ENCODE measurements at regions not wholly inside any gene's neighbourhood (a gene's known extent, or its start where the extent isn't known, plus 50 kb on each side); places are given as distances from the start of the nearest gene placed in this dataset.

DNA sequence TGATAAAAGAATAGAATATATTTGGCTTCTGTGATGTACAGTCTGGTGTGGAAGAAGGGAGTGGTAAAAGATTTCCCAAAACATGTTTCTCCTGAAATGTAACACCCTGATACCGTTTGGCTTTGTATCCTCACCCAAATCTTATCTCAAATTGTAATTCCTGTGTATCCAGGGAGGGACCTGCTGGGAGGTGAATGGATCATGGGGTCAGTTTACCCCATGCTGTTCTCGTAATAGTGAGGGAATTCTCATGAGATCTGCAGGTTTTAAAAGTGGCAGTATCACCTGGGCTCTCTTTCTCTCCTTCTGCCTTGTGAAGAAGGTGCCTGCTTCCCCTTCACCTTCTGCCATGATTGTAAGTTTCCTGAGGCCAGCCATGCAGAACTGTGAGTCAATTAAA lies 1070.8 kb downstream of the IGSF11 start:
- Histone ChIP-seq H3K79me2 (ENCODE audit: insufficient read depth, low read length) (no peaks in the 10 kb centered on the region), H3K36me3 (ENCODE audit: insufficient read depth, low read length) (no peaks in the 10 kb centered on the region), H3K4me1 (ENCODE audit: insufficient read depth, low read length) (no peaks in the 10 kb centered on the region), H2AFZ (ENCODE audit: low read depth, low read length) (no peak overlapping the region), H3K9ac (ENCODE audit: low read length) (no peak overlapping the region), H4K20me1 (ENCODE audit: insufficient read depth, low read length) (no peaks in the 10 kb centered on the region), H3K27me3 (ENCODE audit: insufficient read depth, low read length) (no peaks in the 10 kb centered on the region), H3K9me3 (ENCODE audit: insufficient read depth, low read depth, low read length) (no peaks in the 10 kb centered on the region), H3K4me3 (ENCODE audit: insufficient read depth, low read depth, low read length) (no peak overlapping the region), H3K4me2 (ENCODE audit: low read length) (no peak overlapping the region), H3K27ac (ENCODE audit: low read depth, low read length) (no peak overlapping the region)
- Mint-ChIP-seq H3K4me1 (ENCODE audit: low read depth, unreplicated experiment) (peaks cover 2% of the 10 kb centered on the region), H3K9me3 (ENCODE audit: unreplicated experiment) (no peaks in the 10 kb centered on the region), H3K27me3 (ENCODE audit: low read depth, unreplicated experiment) (peaks cover 3% of the 10 kb centered on the region), H3K27ac (ENCODE audit: unreplicated experiment) (no peak overlapping the region), H3K4me3 (ENCODE audit: unreplicated experiment) (no peak overlapping the region), H3K36me3 (ENCODE audit: low read depth, unreplicated experiment) (no peaks in the 10 kb centered on the region)
- FAIRE-seq (no peak), DNase-seq (ENCODE audit: low read depth) (no peak)
- no peak for TF ChIP-seq EZH2 (IDR thresholded peaks at IDR 0.05; ENCODE audit: insufficient read depth, low read length)
- TF ChIP-seq, protein P1, sequence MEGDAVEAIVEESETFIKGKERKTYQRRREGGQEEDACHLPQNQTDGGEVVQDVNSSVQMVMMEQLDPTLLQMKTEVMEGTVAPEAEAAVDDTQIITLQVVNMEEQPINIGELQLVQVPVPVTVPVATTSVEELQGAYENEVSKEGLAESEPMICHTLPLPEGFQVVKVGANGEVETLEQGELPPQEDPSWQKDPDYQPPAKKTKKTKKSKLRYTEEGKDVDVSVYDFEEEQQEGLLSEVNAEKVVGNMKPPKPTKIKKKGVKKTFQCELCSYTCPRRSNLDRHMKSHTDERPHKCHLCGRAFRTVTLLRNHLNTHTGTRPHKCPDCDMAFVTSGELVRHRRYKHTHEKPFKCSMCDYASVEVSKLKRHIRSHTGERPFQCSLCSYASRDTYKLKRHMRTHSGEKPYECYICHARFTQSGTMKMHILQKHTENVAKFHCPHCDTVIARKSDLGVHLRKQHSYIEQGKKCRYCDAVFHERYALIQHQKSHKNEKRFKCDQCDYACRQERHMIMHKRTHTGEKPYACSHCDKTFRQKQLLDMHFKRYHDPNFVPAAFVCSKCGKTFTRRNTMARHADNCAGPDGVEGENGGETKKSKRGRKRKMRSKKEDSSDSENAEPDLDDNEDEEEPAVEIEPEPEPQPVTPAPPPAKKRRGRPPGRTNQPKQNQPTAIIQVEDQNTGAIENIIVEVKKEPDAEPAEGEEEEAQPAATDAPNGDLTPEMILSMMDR (IDR thresholded peaks at IDR 0.05; ENCODE audit: insufficient read depth, low read depth, low read length), result no peak

DNA sequence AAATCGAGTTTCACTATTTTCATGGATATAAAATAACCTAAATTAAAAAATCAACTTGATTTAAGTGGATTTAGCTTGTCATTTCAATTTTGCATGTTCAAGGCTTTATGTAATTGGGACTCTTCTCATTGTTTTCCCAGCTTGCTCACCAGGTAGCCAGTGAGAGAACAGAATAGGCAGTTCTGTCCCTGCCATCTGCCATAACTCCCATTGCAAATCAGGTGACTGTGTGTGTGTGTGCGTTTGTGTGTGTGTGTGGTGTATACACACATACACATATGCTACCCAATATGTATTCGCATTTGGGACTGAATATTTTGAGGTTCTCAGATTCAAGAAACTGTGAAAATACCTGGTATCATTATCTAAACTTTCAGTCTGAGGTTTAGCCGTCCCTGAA lies 1069.8 kb downstream of the IGSF11 start:
- Histone ChIP-seq H2AFZ (ENCODE audit: low read depth, low read length) (no peak overlapping the region), H4K20me1 (ENCODE audit: insufficient read depth, low read length) (no peaks in the 10 kb centered on the region), H3K4me1 (ENCODE audit: insufficient read depth, low read length) (no peaks in the 10 kb centered on the region), H3K9ac (ENCODE audit: low read length) (no peak overlapping the region), H3K36me3 (ENCODE audit: insufficient read depth, low read length) (no peaks in the 10 kb centered on the region), H3K79me2 (ENCODE audit: insufficient read depth, low read length) (no peaks in the 10 kb centered on the region), H3K27ac (ENCODE audit: low read depth, low read length) (no peak overlapping the region), H3K4me2 (ENCODE audit: low read length) (no peak overlapping the region), H3K4me3 (ENCODE audit: insufficient read depth, low read depth, low read length) (no peak overlapping the region), H3K27me3 (ENCODE audit: insufficient read depth, low read length) (no peaks in the 10 kb centered on the region), H3K9me3 (ENCODE audit: insufficient read depth, low read depth, low read length) (no peaks in the 10 kb centered on the region)
- no peaks in the 10 kb centered on the region for H3K36me3 Mint-ChIP-seq (ENCODE audit: low read depth, unreplicated experiment)
- no peak overlapping the region for H3K4me3 Mint-ChIP-seq (ENCODE audit: unreplicated experiment)
- TF ChIP-seq, protein P1 (IDR thresholded peaks at IDR 0.05; ENCODE audit: insufficient read depth, low read depth, low read length), result no peak
- TF ChIP-seq EZH2 (IDR thresholded peaks at IDR 0.05; ENCODE audit: insufficient read depth, low read length), result no peak
- DNase-seq (ENCODE audit: low read depth) (no peak), FAIRE-seq (no peak)
- H3K4me1 Mint-ChIP-seq (ENCODE audit: low read depth, unreplicated experiment), result peaks cover 2% of the 10 kb centered on the region
- no peak overlapping the region for H3K27ac Mint-ChIP-seq (ENCODE audit: unreplicated experiment)
- peaks cover 3% of the 10 kb centered on the region for H3K27me3 Mint-ChIP-seq (ENCODE audit: low read depth, unreplicated experiment)
- H3K9me3 Mint-ChIP-seq (ENCODE audit: unreplicated experiment), result no peaks in the 10 kb centered on the region

DNA sequence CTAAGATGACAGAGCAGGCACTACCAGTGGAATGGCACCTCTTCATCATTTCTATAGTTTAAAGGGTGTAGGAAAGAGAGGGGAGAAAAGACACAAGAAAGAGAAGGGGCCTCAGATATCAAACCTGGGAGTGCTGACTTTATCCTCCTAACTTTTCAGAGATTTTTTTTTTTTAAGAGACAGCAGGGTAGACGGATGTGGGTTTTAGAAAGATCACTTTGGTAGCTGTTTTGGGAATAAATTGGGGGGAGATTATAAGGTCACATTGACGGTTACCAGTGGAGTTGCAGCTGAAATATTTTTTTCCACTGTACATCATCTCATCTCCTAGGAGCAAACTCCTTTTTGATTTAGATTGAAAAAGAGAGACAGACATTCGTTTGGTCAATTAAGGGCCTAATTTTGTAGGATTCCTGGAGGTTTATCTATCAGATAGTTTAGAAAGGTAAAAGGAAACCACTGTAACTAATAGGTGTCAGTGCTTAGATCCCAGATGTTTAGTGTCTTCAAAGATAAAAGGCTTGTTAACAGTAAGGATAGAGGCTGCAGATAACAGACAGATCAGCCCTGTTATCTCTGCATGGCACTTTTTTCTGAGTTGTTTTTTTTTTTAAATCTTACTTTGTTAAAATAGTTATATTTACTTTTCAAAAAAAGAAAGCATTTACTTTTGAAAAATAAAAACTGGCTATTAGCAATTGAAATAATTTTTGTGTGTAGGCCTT lies 1057.0 kb downstream of the IGSF11 start:
- no peaks in the 10 kb centered on the region for H4K20me1 ChIP-seq (ENCODE audit: insufficient read depth, low read length)
- DNase-seq (ENCODE audit: low read depth), result no peak
- no peak for FAIRE-seq
- H3K27me3 ChIP-seq (ENCODE audit: insufficient read depth, low read length), result no peaks in the 10 kb centered on the region
- Mint-ChIP-seq H3K4me3 (ENCODE audit: unreplicated experiment) (no peak overlapping the region), H3K9me3 (ENCODE audit: unreplicated experiment) (no peaks in the 10 kb centered on the region), H3K27me3 (ENCODE audit: low read depth, unreplicated experiment) (no peaks in the 10 kb centered on the region), H3K4me1 (ENCODE audit: low read depth, unreplicated experiment) (peaks cover 3% of the 10 kb centered on the region), H3K36me3 (ENCODE audit: low read depth, unreplicated experiment) (no peaks in the 10 kb centered on the region), H3K27ac (ENCODE audit: unreplicated experiment) (no peak overlapping the region)
- H3K9me3 ChIP-seq (ENCODE audit: insufficient read depth, low read depth, low read length), result no peaks in the 10 kb centered on the region
- H3K4me1 ChIP-seq (ENCODE audit: insufficient read depth, low read length), result no peaks in the 10 kb centered on the region
- no peak overlapping the region for H2AFZ ChIP-seq (ENCODE audit: low read depth, low read length)
- H3K36me3 ChIP-seq (ENCODE audit: insufficient read depth, low read length), result no peaks in the 10 kb centered on the region
- no peak overlapping the region for H3K9ac ChIP-seq (ENCODE audit: low read length)
- no peak overlapping the region for H3K4me3 ChIP-seq (ENCODE audit: insufficient read depth, low read depth, low read length)
- H3K79me2 ChIP-seq (ENCODE audit: insufficient read depth, low read length), result no peaks in the 10 kb centered on the region
- no peak overlapping the region for H3K4me2 ChIP-seq (ENCODE audit: low read length)
- TF ChIP-seq, protein P1 (IDR thresholded peaks at IDR 0.05; ENCODE audit: insufficient read depth, low read depth, low read length), result no peak
- no peak for TF ChIP-seq EZH2 (IDR thresholded peaks at IDR 0.05; ENCODE audit: insufficient read depth, low read length)
- no peak overlapping the region for H3K27ac ChIP-seq (ENCODE audit: low read depth, low read length)

All from astrocyte (in vitro differentiated cells and primary cell).